SK-N-SH (cell line): ENCODE measurements at regions not wholly inside any gene's neighbourhood (a gene's known extent, or its start where the extent isn't known, plus 50 kb on each side); places are given as distances from the start of the nearest gene placed in this dataset.

ENCODE experiments used
- CTCF ChIA-PET: fragments of 300-600, 350-600 bp; formaldehyde crosslinking; extraction: SDS; loops from one replicate; lab custom pipeline; 2021; lab: Yijun Ruan, JAX
- POLR2A ChIA-PET: fragments of 350-600 bp; sonication (Branson Sonifier 250); formaldehyde crosslinking; extraction: SDS; loops from one replicate; lab custom pipeline; 2020; ENCODE audit warnings: antibody characterized with exemption, inconsistent platforms; lab: Yijun Ruan, JAX
- DNase-seq: peaks from one replicate; pipeline ENCODE4 v3.0.0; 2012
- H2AFZ ChIP-seq: fragments of 200-600 bp; sonication (generic); 2 replicates; pipeline ENCODE4 v1.8.1; 2016; ENCODE audit warnings: antibody characterized with exemption, mild to moderate bottlenecking, low read depth
- H3F3A ChIP-seq: fragments of 200-600 bp; sonication (generic); replicated peaks from 2 replicates; pipeline ENCODE3; 2016; ENCODE audit warnings: antibody characterized with exemption, mild to moderate bottlenecking; ENCODE audit not compliant: insufficient read depth
- H3K27ac ChIP-seq, 2 experiments: fragments of 200-500 bp in 1 of 2; fragments of 200-600 bp in 1 of 2; sonication (Bioruptor generic) in 1 of 2; sonication (generic), shearing (Covaris generic) in 1 of 2; 2 replicates each; pipeline versions ENCODE4 v1.5.1 to v1.6.1; 2014 to 2016; ENCODE audit warnings: low read depth in 2 of 2, inconsistent platforms in 1 of 2, low read length in 1 of 2, mild to moderate bottlenecking in 1 of 2, mixed read lengths in 1 of 2
- H3K27me3 ChIP-seq: fragments of 200-600 bp; sonication (generic), shearing (Covaris generic); 2 replicates; pipeline ENCODE4 v1.6.1; 2016; ENCODE audit warnings: mixed run types; ENCODE audit not compliant: insufficient read depth
- H3K36me3 ChIP-seq, 2 experiments: fragments of 200-500 bp in 1 of 2; fragments of 200-600 bp in 1 of 2; sonication (Bioruptor generic) in 1 of 2; sonication (generic) in 1 of 2; replicated peaks in 1 of 2; 2 replicates each; pipeline versions ENCODE3 to v1.5.1; 2014 to 2016; ENCODE audit warnings: low read length in 1 of 2, mild to moderate bottlenecking in 1 of 2; ENCODE audit not compliant: insufficient read depth in 2 of 2, control insufficient read depth in 1 of 2
- H3K4me1 ChIP-seq, 2 experiments: fragments of 200-500 bp in 1 of 2; fragments of 200-600 bp in 1 of 2; sonication (Bioruptor generic) in 1 of 2; sonication (generic), shearing (Covaris generic) in 1 of 2; 2 replicates each; pipeline versions ENCODE4 v1.5.1 to v1.6.1; 2014 to 2016; ENCODE audit warnings: low read depth in 1 of 2, low read length in 1 of 2, mixed run types in 1 of 2; ENCODE audit not compliant: insufficient read depth in 2 of 2, control insufficient read depth in 1 of 2
- H3K4me2 ChIP-seq: fragments of 200-600 bp; sonication (generic), shearing (Covaris generic); 2 replicates; pipeline ENCODE4 v1.6.1; 2017; ENCODE audit warnings: mixed run types
- H3K4me3 ChIP-seq, 2 experiments: fragments of 200-500 bp in 1 of 2; fragments of 200-600 bp in 1 of 2; sonication (Bioruptor generic) in 1 of 2; sonication (generic), shearing (Covaris generic) in 1 of 2; 2 replicates each; pipeline versions ENCODE4 v1.5.1 to v1.8.1; 2014 to 2016; ENCODE audit warnings: low read depth in 2 of 2, inconsistent platforms in 1 of 2, low read length in 1 of 2, mild to moderate bottlenecking in 1 of 2, mixed read lengths in 1 of 2, moderate library complexity in 1 of 2
- H3K79me2 ChIP-seq: fragments of 200-600 bp; sonication (generic); 2 replicates; pipeline ENCODE4 v1.8.1; 2017; ENCODE audit warnings: mild to moderate bottlenecking; ENCODE audit not compliant: insufficient read depth
- H3K9ac ChIP-seq: fragments of 200-600 bp; sonication (generic); 2 replicates; pipeline ENCODE4 v1.6.1; 2017; ENCODE audit warnings: mixed run types
- H3K9me2 ChIP-seq: fragments of 200-600 bp; sonication (generic); 2 replicates; pipeline ENCODE4 v1.6.1; 2017; ENCODE audit warnings: mixed run types
- H3K9me3 ChIP-seq: fragments of 200-600 bp; sonication (generic); 2 replicates; pipeline ENCODE4 v1.6.1; 2017; ENCODE audit warnings: mixed run types, mild to moderate bottlenecking, moderate library complexity
- H4K20me1 ChIP-seq: fragments of 200-600 bp; sonication (generic); 2 replicates; pipeline ENCODE4 v1.6.1; 2017; ENCODE audit warnings: mild to moderate bottlenecking, mixed run types; ENCODE audit not compliant: insufficient read depth
- CTCF ChIP-seq: fragments of 200-600 bp; sonication (generic); IDR thresholded peaks from 2 replicates; pipeline ENCODE4 v1.6.1; 2017; ENCODE audit warnings: antibody characterized with exemption, mild to moderate bottlenecking, moderate library complexity
- EP300 ChIP-seq, 2 experiments: IDR thresholded peaks; 2 replicates each; pipeline versions ENCODE4 v1.4.0 to v1.6.1; 2012; ENCODE audit warnings: borderline replicate concordance in 1 of 2, low read depth in 1 of 2, low read length in 1 of 2
- EZH2phosphoT487 ChIP-seq: fragments of 200-600 bp; sonication (generic); IDR thresholded peaks from 2 replicates; pipeline ENCODE4 v1.6.1; 2017; ENCODE audit warnings: low read depth, mixed run types, mild to moderate bottlenecking, antibody characterized with exemption, moderate library complexity, borderline replicate concordance
- GABPA ChIP-seq: IDR thresholded peaks from 2 replicates; pipeline ENCODE4 v1.4.0; 2012; ENCODE audit warnings: low read depth, mild to moderate bottlenecking
- IRF3 ChIP-seq: fragments of 150-350 bp; IDR thresholded peaks from 2 replicates; pipeline ENCODE4 v1.6.1; 2016; ENCODE audit warnings: mild to moderate bottlenecking, low read depth, low read length
- MEF2A ChIP-seq: IDR thresholded peaks from 2 replicates; pipeline ENCODE4 v1.4.0; 2012; ENCODE audit warnings: low read depth, borderline replicate concordance
- NRF1 ChIP-seq: IDR thresholded peaks from 2 replicates; pipeline ENCODE4 v1.6.1; 2012; ENCODE audit warnings: low read depth, mild to moderate bottlenecking, low read length
- RAD21 ChIP-seq: IDR thresholded peaks from 2 replicates; pipeline ENCODE4 v1.6.1; 2012; ENCODE audit warnings: mild to moderate bottlenecking, low read length
- RCOR1 ChIP-seq: fragments of 150-350 bp; IDR thresholded peaks from 2 replicates; pipeline ENCODE4 v1.6.1; 2017; ENCODE audit warnings: antibody characterized with exemption, low read length
- RFX5 ChIP-seq: IDR thresholded peaks from 2 replicates; pipeline ENCODE4 v1.6.1; 2012; ENCODE audit warnings: mild to moderate bottlenecking, improper control_type of control experiment, low read length
- SMC3 ChIP-seq: IDR thresholded peaks from 2 replicates; pipeline ENCODE4 v1.6.1; 2012; ENCODE audit warnings: low read depth, low read length, improper control_type of control experiment
- TAF1 ChIP-seq: IDR thresholded peaks from 2 replicates; pipeline ENCODE4 v1.6.1; 2012; ENCODE audit warnings: low read depth, mild to moderate bottlenecking, low read length, moderate library complexity, borderline replicate concordance
- TCF12 ChIP-seq: IDR thresholded peaks from 2 replicates; pipeline ENCODE4 v1.4.0; 2012
- TEAD4 ChIP-seq: IDR thresholded peaks from 2 replicates; pipeline ENCODE4 v1.4.0; 2012; ENCODE audit warnings: mild to moderate bottlenecking, borderline replicate concordance; ENCODE audit not compliant: insufficient read depth
- YY1 ChIP-seq: IDR thresholded peaks from 2 replicates; pipeline ENCODE4 v1.4.0; 2012; ENCODE audit warnings: low read depth, mild to moderate bottlenecking
- WGBS: methylation state at CpG from one replicate; pipeline ENCODE4 v1.1.6; 2017; ENCODE audit warnings: low lambda C conversion rate; 5-methylcytosine and 5-hydroxymethylcytosine counted together
- TF ChIP-seq, protein P1 (sequence below): IDR thresholded peaks from 2 replicates; pipeline ENCODE4 v1.6.1; 2012; ENCODE audit warnings: mild to moderate bottlenecking, low read depth, low read length, moderate library complexity
- TF ChIP-seq, protein P2 (sequence below): IDR thresholded peaks from 2 replicates; pipeline ENCODE4; 2012
- TF ChIP-seq, protein P3 (sequence below): fragments of 150-350 bp; IDR thresholded peaks from 2 replicates; pipeline ENCODE4 v1.6.1; 2017; ENCODE audit warnings: antibody characterized with exemption, low read length, low read depth, borderline replicate concordance

DNA sequence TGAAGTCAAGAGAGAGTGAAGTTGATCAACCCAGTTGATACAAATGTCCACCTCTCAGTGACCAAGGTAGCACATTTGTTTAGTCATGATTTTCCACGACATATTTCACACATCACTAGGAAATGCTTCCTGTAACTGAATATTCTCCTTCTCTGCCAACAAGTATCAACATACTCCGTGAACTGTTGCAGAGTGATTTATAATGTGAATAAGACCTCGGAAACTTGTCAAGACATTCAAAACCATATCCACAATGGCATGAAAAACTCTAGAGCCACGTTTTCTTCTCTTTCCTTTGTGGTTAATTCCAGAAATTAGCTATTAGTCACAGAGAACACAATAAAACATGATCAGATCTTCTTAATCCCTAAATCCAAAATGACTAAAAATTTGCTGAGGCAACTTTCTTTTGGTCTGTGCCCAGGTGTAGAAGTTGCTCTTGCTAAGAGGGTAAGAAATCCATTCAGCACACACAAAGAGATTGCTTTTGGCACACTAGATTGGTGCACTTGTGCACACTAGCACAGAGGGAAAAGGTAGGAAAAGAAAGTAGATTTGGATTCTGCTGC, 244.3 kb upstream of the NRIP1 start:
- DNase-seq = no peak
- TF ChIP-seq YY1 = no peak
- ChIA-PET POLR2A (no interaction called here), CTCF (no interaction called here)
- Histone ChIP-seq H3K4me1 (no peaks in the 10 kb centered on the region), H3K4me3 (no peak overlapping the region), H3K9me2 (no peaks in the 10 kb centered on the region; the same call in 1 of the 2 replicates), H3K9ac (no peak overlapping the region), H3K36me3 (no peaks in the 10 kb centered on the region), H3K27me3 (no peaks in the 10 kb centered on the region), H4K20me1 (no peaks in the 10 kb centered on the region), H3K9me3 (no peaks in the 10 kb centered on the region), H3K4me2 (no peak overlapping the region), H3K27ac (no peak overlapping the region), H3K79me2 (no peaks in the 10 kb centered on the region), H2AFZ (no peak overlapping the region), H3F3A (no peaks in the 10 kb centered on the region)
- WGBS = 6% methylated on average over 4 of the region's 4 CpGs

DNA sequence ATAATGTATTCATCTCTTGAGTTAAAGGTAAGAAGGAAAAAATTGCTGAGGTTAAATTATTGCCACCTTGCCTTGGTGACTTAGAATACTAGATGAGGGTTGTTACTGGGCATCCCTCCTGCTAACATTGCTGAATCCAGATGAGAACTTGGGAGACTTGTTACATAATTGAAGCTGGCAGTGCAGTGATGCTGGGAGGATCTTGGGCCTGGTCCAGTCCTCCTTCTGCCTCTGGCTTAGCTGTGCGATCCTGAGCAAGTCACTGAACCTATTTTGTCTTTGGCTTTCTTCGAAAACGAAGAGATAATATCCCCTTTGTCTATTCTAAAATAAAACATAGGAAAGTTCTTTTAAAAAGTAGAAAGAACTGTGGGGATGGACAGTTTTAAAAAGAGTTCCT, 244.9 kb upstream of the NRIP1 start:
- no peaks in the 10 kb centered on the region for H3K27me3 ChIP-seq
- 15% methylated on average over 3 of the region's 3 CpGs for WGBS
- H3K9me3 ChIP-seq = no peaks in the 10 kb centered on the region
- CTCF ChIA-PET = no interaction called here
- no peak overlapping the region for H3K9ac ChIP-seq
- no peak overlapping the region for H3K4me3 ChIP-seq
- DNase-seq = no peak
- H3K9me2 ChIP-seq = no peaks in the 10 kb centered on the region; the same call in 1 of the 2 replicates
- no peak overlapping the region for H3K27ac ChIP-seq
- POLR2A ChIA-PET = no interaction called here
- no peaks in the 10 kb centered on the region for H3F3A ChIP-seq
- no peaks in the 10 kb centered on the region for H3K36me3 ChIP-seq
- no peaks in the 10 kb centered on the region for H3K79me2 ChIP-seq
- no peaks in the 10 kb centered on the region for H3K4me1 ChIP-seq
- no peaks in the 10 kb centered on the region for H4K20me1 ChIP-seq
- no peak overlapping the region for H3K4me2 ChIP-seq
- no peak overlapping the region for H2AFZ ChIP-seq
- TF ChIP-seq NRF1 = no peak
- TF ChIP-seq, protein P1, sequence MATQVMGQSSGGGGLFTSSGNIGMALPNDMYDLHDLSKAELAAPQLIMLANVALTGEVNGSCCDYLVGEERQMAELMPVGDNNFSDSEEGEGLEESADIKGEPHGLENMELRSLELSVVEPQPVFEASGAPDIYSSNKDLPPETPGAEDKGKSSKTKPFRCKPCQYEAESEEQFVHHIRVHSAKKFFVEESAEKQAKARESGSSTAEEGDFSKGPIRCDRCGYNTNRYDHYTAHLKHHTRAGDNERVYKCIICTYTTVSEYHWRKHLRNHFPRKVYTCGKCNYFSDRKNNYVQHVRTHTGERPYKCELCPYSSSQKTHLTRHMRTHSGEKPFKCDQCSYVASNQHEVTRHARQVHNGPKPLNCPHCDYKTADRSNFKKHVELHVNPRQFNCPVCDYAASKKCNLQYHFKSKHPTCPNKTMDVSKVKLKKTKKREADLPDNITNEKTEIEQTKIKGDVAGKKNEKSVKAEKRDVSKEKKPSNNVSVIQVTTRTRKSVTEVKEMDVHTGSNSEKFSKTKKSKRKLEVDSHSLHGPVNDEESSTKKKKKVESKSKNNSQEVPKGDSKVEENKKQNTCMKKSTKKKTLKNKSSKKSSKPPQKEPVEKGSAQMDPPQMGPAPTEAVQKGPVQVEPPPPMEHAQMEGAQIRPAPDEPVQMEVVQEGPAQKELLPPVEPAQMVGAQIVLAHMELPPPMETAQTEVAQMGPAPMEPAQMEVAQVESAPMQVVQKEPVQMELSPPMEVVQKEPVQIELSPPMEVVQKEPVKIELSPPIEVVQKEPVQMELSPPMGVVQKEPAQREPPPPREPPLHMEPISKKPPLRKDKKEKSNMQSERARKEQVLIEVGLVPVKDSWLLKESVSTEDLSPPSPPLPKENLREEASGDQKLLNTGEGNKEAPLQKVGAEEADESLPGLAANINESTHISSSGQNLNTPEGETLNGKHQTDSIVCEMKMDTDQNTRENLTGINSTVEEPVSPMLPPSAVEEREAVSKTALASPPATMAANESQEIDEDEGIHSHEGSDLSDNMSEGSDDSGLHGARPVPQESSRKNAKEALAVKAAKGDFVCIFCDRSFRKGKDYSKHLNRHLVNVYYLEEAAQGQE = no peak
- no peak for TF ChIP-seq TAF1
- TF ChIP-seq, protein P2, sequence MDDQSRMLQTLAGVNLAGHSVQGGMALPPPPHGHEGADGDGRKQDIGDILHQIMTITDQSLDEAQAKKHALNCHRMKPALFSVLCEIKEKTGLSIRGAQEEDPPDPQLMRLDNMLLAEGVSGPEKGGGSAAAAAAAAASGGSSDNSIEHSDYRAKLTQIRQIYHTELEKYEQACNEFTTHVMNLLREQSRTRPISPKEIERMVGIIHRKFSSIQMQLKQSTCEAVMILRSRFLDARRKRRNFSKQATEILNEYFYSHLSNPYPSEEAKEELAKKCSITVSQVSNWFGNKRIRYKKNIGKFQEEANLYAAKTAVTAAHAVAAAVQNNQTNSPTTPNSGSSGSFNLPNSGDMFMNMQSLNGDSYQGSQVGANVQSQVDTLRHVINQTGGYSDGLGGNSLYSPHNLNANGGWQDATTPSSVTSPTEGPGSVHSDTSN = no peak
- no peak for TF ChIP-seq CTCF
- no peak for TF ChIP-seq RCOR1
- no peak for TF ChIP-seq SMC3
- no peak for TF ChIP-seq GABPA
- no peak for TF ChIP-seq MEF2A
- TF ChIP-seq RAD21 = no peak
- no peak for TF ChIP-seq TEAD4
- no peak for TF ChIP-seq YY1
- no peak for TF ChIP-seq EZH2phosphoT487
- TF ChIP-seq IRF3 = no peak
- TF ChIP-seq TCF12 = no peak
- no peak for TF ChIP-seq RFX5
- no peak for TF ChIP-seq EP300 (IDR thresholded peaks at IDR 0.05; ENCODE audit: borderline replicate concordance in 1 of 2, low read depth in 1 of 2, low read length in 1 of 2)
- TF ChIP-seq, protein P3, sequence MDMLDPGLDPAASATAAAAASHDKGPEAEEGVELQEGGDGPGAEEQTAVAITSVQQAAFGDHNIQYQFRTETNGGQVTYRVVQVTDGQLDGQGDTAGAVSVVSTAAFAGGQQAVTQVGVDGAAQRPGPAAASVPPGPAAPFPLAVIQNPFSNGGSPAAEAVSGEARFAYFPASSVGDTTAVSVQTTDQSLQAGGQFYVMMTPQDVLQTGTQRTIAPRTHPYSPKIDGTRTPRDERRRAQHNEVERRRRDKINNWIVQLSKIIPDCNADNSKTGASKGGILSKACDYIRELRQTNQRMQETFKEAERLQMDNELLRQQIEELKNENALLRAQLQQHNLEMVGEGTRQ = no peak
